ENCODE measurements at regions not wholly inside any gene's neighbourhood (a gene's known extent, or its start where the extent isn't known, plus 50 kb on each side); places are given as distances from the start of the nearest gene placed in this dataset.
A peak's percentile ranks its signal among the peaks of the same experiment; 100 is the strongest.

GRCh38 chr19:31591258-31591657, 242.0 kb upstream of the TSHZ3 start:
- no peak overlapping the region for H3K4me2 ChIP-seq (ENCODE audit: low read depth, low read length)
- CTCF ChIA-PET (ENCODE audit: low intra/inter-chr PET ratio, low total read pairs), result no interaction called here
- no peaks in the 10 kb centered on the region for H4K20me1 ChIP-seq (ENCODE audit: insufficient read depth, low read length)
- no peak overlapping the region for H3K27ac ChIP-seq (ENCODE audit: extremely low read length, insufficient read depth, low read length)
- H3K79me2 ChIP-seq (ENCODE audit: insufficient read depth, low read length), result no peaks in the 10 kb centered on the region
- FAIRE-seq (no peak), ATAC-seq (no peak), DNase-seq (ENCODE audit: low spot score) (no peak)
- no peak for TF ChIP-seq ZNF577 (CRISPR knock-in tag; IDR thresholded peaks at IDR 0.05; ENCODE audit: borderline replicate concordance, low read depth)
- TF ChIP-seq, protein P1, sequence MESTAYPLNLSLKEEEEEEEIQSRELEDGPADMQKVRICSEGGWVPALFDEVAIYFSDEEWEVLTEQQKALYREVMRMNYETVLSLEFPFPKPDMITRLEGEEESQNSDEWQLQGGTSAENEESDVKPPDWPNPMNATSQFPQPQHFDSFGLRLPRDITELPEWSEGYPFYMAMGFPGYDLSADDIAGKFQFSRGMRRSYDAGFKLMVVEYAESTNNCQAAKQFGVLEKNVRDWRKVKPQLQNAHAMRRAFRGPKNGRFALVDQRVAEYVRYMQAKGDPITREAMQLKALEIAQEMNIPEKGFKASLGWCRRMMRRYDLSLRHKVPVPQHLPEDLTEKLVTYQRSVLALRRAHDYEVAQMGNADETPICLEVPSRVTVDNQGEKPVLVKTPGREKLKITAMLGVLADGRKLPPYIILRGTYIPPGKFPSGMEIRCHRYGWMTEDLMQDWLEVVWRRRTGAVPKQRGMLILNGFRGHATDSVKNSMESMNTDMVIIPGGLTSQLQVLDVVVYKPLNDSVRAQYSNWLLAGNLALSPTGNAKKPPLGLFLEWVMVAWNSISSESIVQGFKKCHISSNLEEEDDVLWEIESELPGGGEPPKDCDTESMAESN (CRISPR knock-in tag; conservative IDR thresholded peaks at IDR 0.05), result no peak
- no peak for TF ChIP-seq ZNF558 (CRISPR knock-in tag; IDR thresholded peaks at IDR 0.05; ENCODE audit: borderline replicate concordance)
- TF ChIP-seq STAG1 (CRISPR knock-in tag; IDR thresholded peaks at IDR 0.05), result peak; percentile 18; the same call in 1 of the 2 replicates
- no peak for TF ChIP-seq MTA1 (CRISPR knock-in tag; IDR thresholded peaks at IDR 0.05; ENCODE audit: borderline replicate concordance)
- no peak for TF ChIP-seq RARA (CRISPR knock-in tag; IDR thresholded peaks at IDR 0.05)
- H3K27me3 ChIP-seq (ENCODE audit: control insufficient read depth in 1 of 2, insufficient read depth in 2 of 2, low read length in 2 of 2), result no peaks in the 10 kb centered on the region
- POLR2A ChIA-PET, result no interaction called here
- no peaks in the 10 kb centered on the region for H3K36me3 ChIP-seq (replicated peaks in 1 of 2; ENCODE audit: control insufficient read depth in 1 of 2, insufficient read depth in 2 of 2, low read length in 2 of 2)
- H3K9me3 ChIP-seq (ENCODE audit: low read length), result peaks cover 75% of the 10 kb centered on the region
- intact Hi-C loops (cut with micrococcal nuclease; ENCODE audit: unreplicated experiment), result no loop called here
- BruUV-seq (replicated peaks), result no TSS peak
- no peak overlapping the region for H2AFZ ChIP-seq (ENCODE audit: low read length)
- H3K9ac ChIP-seq (ENCODE audit: insufficient read depth, low read depth, low read length), result no peak overlapping the region
- no peaks in the 10 kb centered on the region for H3K4me1 ChIP-seq (ENCODE audit: insufficient read depth, low read length)
- in situ Hi-C loops (cut with HindIII; ENCODE audit: extremely low pct_ligation_motif_present, low pct_unique_long_range_greater_than_20kb), result no loop called here
- WGBS (ENCODE audit: low lambda C conversion rate), result no CpG with 5 or more reads among the region's 1 CpG
- H3K4me3 ChIP-seq (replicated peaks in 1 of 3; ENCODE audit: insufficient read depth in 1 of 3, low read depth in 2 of 3, low read length in 3 of 3), result no peak overlapping the region

DNA sequence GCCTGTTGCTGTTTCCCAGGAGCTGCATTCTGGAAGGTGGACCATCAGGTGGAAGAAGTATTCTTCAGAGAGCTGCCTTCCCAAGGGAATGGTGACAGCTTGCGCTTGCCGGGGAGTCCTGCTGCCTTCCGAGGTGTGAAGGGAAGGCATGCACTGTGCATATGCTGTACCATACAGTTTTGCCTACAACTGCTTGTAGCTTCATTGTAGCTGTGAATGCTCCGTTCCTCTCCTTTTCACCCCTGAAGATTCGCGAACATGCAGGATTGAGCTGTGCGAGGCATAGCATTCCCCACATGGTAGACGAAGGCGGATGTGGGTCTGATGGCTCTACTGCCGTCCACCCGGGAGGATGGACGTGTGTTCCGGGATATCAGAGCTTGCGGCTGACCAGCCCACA, 243.2 kb upstream of the TSHZ3 start:
- in situ Hi-C loops (cut with HindIII; ENCODE audit: extremely low pct_ligation_motif_present, low pct_unique_long_range_greater_than_20kb), result no loop called here
- H3K9ac ChIP-seq (ENCODE audit: insufficient read depth, low read depth, low read length), result no peak overlapping the region
- no peaks in the 10 kb centered on the region for H3K4me1 ChIP-seq (ENCODE audit: insufficient read depth, low read length)
- BruUV-seq (replicated peaks), result no TSS peak
- no peaks in the 10 kb centered on the region for H3K79me2 ChIP-seq (ENCODE audit: insufficient read depth, low read length)
- no peak for TF ChIP-seq GPN1 (CRISPR knock-in tag; IDR thresholded peaks at IDR 0.05; ENCODE audit: borderline replicate concordance)
- TF ChIP-seq ZNF17 (CRISPR knock-in tag; IDR thresholded peaks at IDR 0.05), result no peak
- no peak for TF ChIP-seq HNRNPLL (IDR thresholded peaks at IDR 0.05; ENCODE audit: low read depth, low read length, poor library complexity, severe bottlenecking)
- no peak for TF ChIP-seq MTERF4 (CRISPR knock-in tag; IDR thresholded peaks at IDR 0.05)
- no peak for TF ChIP-seq ZFP82 (CRISPR knock-in tag; IDR thresholded peaks at IDR 0.05; ENCODE audit: borderline replicate concordance)
- TF ChIP-seq ZNF577 (CRISPR knock-in tag; IDR thresholded peaks at IDR 0.05; ENCODE audit: borderline replicate concordance, low read depth), result no peak
- TF ChIP-seq CBX1 (IDR thresholded peaks at IDR 0.05; ENCODE audit: low read depth), result no peak
- DNase-seq (ENCODE audit: low spot score) (no peak), ATAC-seq (no peak), FAIRE-seq (no peak)
- intact Hi-C loops (cut with micrococcal nuclease; ENCODE audit: unreplicated experiment), result no loop called here
- no peaks in the 10 kb centered on the region for H4K20me1 ChIP-seq (ENCODE audit: insufficient read depth, low read length)
- no peak overlapping the region for H3K27ac ChIP-seq (ENCODE audit: extremely low read length, insufficient read depth, low read length)
- POLR2A ChIA-PET, result no interaction called here
- no peak overlapping the region for H3K4me2 ChIP-seq (ENCODE audit: low read depth, low read length)
- H3K27me3 ChIP-seq (ENCODE audit: control insufficient read depth in 1 of 2, insufficient read depth in 2 of 2, low read length in 2 of 2), result no peaks in the 10 kb centered on the region
- H3K4me3 ChIP-seq (replicated peaks in 1 of 3; ENCODE audit: insufficient read depth in 1 of 3, low read depth in 2 of 3, low read length in 3 of 3), result no peak overlapping the region
- peaks cover 77% of the 10 kb centered on the region for H3K9me3 ChIP-seq (ENCODE audit: low read length)
- 5% methylated on average over 4 of the region's 14 CpGs for WGBS (ENCODE audit: low lambda C conversion rate)
- H3K36me3 ChIP-seq (replicated peaks in 1 of 2; ENCODE audit: control insufficient read depth in 1 of 2, insufficient read depth in 2 of 2, low read length in 2 of 2), result no peaks in the 10 kb centered on the region
- no peak overlapping the region for H2AFZ ChIP-seq (ENCODE audit: low read length)
- CTCF ChIA-PET (ENCODE audit: low intra/inter-chr PET ratio, low total read pairs), result no interaction called here

Data from HepG2 (cell line).